ENCODE measurements at regions not wholly inside any gene's neighbourhood (a gene's known extent, or its start where the extent isn't known, plus 50 kb on each side); places are given as distances from the start of the nearest gene placed in this dataset.

- no peak for TF ChIP-seq CTCF (IDR thresholded peaks at IDR 0.05)
- TF ChIP-seq POLR2A (IDR thresholded peaks at IDR 0.05): no peak
- no peak for TF ChIP-seq POLR2AphosphoS5 (IDR thresholded peaks at IDR 0.05)
These were observed 232.9 kb downstream of the FOXO1 start for GRCh38 chr13:40433577-40433976.
